HG02610 (cell line): ENCODE measurements at regions not wholly inside any gene's neighbourhood (a gene's known extent, or its start where the extent isn't known, plus 50 kb on each side); places are given as distances from the start of the nearest gene placed in this dataset.

Experiments
- ATAC-seq: cut with Tn5 transposase; IDR thresholded peaks from one replicate; pipeline ENCODE4 v1.9.1; 2021; ENCODE audit warnings: mild to moderate bottlenecking, moderate library complexity; ENCODE audit not compliant: unreplicated experiment

DNA sequence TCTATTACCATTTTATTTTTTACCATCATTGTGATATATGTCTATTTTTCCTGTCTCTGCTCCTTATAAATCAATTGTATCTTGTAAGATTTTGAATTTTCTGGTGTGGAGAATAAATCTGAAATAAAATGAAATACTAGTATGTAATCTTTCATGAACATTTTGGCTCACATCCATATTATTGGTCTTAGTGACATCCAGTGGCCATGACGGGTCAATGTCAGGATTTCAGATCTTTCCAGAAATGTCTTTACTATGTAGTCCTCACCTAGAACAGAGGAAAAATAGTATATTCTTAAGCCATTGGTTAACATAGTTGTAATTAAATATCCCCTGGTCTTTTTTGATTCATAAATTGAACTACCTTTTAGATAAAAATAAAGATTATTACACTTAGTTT lies 109.8 kb upstream of the GPC6 start:
- no peak for ATAC-seq

- no peak for ATAC-seq
Measured at GRCh38 chr13:93118081-93118615, 108.5 kb upstream of the GPC6 start.

GRCh38 chr13:93140912-93141311 lies 85.7 kb upstream of the GPC6 start:
- no peak for ATAC-seq

DNA sequence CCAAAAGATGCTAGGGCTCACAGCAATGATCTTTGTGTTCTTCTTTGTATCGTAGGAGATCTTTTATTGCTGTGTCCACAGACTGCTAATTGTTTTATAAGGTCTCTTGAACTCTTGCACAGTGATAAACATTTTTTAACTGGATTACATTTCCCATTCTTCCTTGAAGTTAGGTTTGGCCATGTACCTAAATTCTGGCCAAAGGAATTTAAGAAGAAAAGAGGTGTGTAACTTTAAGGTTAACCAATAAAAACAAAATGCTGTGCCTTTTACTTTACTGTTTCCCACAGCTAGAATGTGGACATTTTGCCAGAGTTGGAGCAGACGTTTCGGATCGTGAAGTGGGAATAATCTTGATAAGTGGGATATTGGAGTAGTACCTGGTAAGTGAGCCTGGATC lies 82.6 kb upstream of the GPC6 start:
- no peak for ATAC-seq

GRCh38 chr13:93145199-93145598 lies 81.4 kb upstream of the GPC6 start:
- ATAC-seq, result no peak

DNA sequence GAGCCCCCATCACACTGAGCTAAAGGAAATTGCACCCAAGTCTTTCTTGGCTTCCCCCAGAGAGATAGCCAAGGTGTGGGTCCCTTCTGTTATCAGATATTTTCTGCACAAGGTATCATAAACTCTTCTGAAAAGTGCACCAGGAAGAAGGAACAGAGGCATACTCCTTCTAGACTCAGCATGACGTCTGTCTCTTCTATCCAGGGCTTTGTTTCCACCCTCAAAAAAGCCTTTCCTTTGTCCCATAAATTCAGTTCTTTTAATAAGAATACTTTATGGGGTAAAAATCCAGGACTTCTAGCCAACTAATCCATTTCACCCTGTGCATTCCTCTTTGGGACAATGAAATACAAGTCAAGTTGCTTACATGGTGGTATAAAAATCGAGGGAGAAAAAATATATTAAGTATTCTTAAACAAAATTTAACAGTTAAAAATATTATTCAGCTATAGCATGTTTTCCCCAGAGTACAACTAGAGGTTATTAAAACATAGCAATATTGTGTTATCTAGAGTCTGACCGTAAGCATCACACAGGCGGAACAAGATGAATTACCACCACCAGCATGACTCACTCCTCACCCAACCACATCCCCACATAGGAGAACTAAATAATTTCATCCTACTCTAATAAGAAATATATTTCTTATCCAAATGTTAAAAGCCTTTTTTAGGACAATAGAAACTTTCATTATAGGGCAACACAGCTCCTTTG lies 79.9 kb upstream of the GPC6 start:
- no peak for ATAC-seq

DNA sequence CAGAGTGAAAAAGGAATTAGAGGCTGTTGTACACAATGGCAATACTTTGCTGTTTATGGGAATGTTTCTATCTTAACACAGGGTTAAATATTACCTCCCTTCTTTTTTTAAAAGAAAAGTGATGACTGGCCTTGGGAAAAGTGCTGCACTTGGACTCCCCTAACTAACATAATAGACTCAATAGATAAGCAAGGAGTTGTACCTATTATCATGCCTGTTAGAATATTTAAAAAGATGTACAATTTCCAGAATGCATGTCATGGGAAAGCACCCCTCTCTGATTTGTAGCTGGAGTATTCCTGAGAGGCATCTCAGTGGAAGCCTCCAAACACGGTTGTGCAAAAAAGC lies 79.3 kb upstream of the GPC6 start:
- no peak for ATAC-seq

DNA sequence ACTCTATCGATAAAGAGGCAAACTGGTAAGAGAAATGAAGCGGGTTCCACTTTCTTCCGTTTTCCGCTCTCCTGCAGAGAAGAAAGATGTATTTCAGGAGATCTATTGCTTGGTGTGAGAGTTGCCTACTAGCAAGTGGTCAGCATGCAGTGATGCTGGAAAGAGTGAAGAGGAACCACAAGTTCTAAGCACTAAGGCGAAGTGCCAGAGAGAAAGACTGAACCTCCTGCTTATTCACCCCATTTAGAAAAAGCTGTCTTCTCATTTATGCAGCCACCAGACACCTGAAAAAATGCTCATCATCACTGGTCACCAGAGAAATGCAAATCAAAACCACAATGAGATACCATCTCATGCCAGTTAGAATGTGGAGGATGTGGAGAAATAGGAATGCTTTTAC lies 78.7 kb upstream of the GPC6 start:
- ATAC-seq, result no peak

- peak; percentile 48 for ATAC-seq
Measured at GRCh38 chr13:93151277-93151676, 75.3 kb upstream of the GPC6 start.

DNA sequence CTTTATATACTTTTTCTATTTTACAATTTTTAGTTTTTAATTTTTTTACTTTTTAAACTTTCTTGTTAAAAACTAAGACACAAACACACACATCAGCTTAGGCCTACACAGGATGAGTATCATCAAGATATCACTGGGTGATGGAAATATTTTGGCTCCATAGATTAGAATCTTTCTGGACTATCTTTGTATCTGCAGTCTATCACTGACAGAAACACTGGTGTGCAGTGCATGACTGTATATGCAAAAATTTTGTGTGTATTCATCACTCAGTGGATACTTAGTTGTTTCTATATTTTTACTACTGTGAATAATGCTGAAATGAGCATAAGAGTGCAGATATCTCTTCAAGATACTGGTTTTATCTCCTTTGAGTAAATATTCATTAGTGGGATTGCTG lies 68.0 kb upstream of the GPC6 start:
- no peak for ATAC-seq

GRCh38 chr13:93169980-93170379 lies 56.6 kb upstream of the GPC6 start:
- ATAC-seq, result no peak

- no peak for ATAC-seq
Measured at GRCh38 chr13:93172109-93172508, 54.5 kb upstream of the GPC6 start.

DNA sequence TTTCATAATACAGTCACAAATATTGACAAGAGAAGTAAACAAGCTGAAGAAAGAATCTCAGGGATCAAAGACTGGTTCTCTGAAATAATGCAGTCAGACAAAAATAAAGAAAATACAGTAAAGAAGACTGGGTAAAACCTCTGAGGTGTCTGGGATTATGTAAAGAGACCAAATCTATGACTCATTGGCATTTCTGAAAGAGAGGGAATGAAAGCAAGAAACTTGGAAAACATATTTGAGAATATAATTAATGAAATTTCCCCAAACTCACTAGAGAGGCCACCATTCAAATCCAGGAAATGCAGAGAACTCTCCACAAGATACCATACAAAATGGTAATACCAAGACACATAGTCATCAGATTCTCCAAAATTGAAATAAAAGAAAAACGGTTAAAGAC lies 53.0 kb upstream of the GPC6 start:
- ATAC-seq, result no peak

GRCh38 chr13:93174260-93174659 lies 52.3 kb upstream of the GPC6 start:
- no peak for ATAC-seq
